ENCODE measurements at regions not wholly inside any gene's neighbourhood (a gene's known extent, or its start where the extent isn't known, plus 50 kb on each side); places are given as distances from the start of the nearest gene placed in this dataset.

GRCh38 chr18:68623342-68623741, 91.6 kb downstream of the TMX3 start:
- Mint-ChIP-seq H3K27me3 (peaks cover 2% of the 10 kb centered on the region), H3K9me3 (no peaks in the 10 kb centered on the region), H3K27ac (no peak overlapping the region), H3K4me1 (no peaks in the 10 kb centered on the region), H3K36me3 (ENCODE audit: low read depth) (no peaks in the 10 kb centered on the region), H3K4me3 (no peak overlapping the region)
- POLR2A ChIA-PET, result no interaction called here
- DNase-seq, result peak; percentile 27
- CTCF ChIA-PET, result no interaction called here

- ChIA-PET CTCF (no interaction called here), POLR2A (no interaction called here)
- Mint-ChIP-seq H3K27ac (no peak overlapping the region), H3K4me3 (no peak overlapping the region), H3K9me3 (no peaks in the 10 kb centered on the region), H3K4me1 (no peaks in the 10 kb centered on the region), H3K36me3 (ENCODE audit: low read depth) (no peaks in the 10 kb centered on the region), H3K27me3 (no peaks in the 10 kb centered on the region)
- no peak for DNase-seq
These were observed 103.6 kb downstream of the TMX3 start for GRCh38 chr18:68611311-68611710.

- CTCF ChIA-PET, result no interaction called here
- Mint-ChIP-seq H3K4me1 (no peaks in the 10 kb centered on the region), H3K36me3 (ENCODE audit: low read depth) (no peaks in the 10 kb centered on the region), H3K4me3 (no peak overlapping the region), H3K9me3 (no peaks in the 10 kb centered on the region), H3K27me3 (peaks cover 3% of the 10 kb centered on the region), H3K27ac (no peak overlapping the region)
- POLR2A ChIA-PET, result no interaction called here
- DNase-seq, result no peak
These were observed 105.9 kb downstream of the TMX3 start for GRCh38 chr18:68608851-68609490.

GRCh38 chr18:68607852-68608251, 107.1 kb downstream of the TMX3 start:
- ChIA-PET CTCF (no interaction called here), POLR2A (no interaction called here)
- Mint-ChIP-seq H3K27ac (no peak overlapping the region), H3K4me3 (no peak overlapping the region), H3K36me3 (ENCODE audit: low read depth) (no peaks in the 10 kb centered on the region), H3K4me1 (no peaks in the 10 kb centered on the region), H3K27me3 (peaks cover 4% of the 10 kb centered on the region), H3K9me3 (no peaks in the 10 kb centered on the region)
- no peak for DNase-seq

GRCh38 chr18:68604256-68604655, 110.7 kb downstream of the TMX3 start:
- POLR2A ChIA-PET, result no interaction called here
- peaks cover 4% of the 10 kb centered on the region for H3K27me3 Mint-ChIP-seq
- no peak overlapping the region for H3K27ac Mint-ChIP-seq
- CTCF ChIA-PET, result no interaction called here
- DNase-seq, result no peak
- no peaks in the 10 kb centered on the region for H3K9me3 Mint-ChIP-seq
- no peaks in the 10 kb centered on the region for H3K4me1 Mint-ChIP-seq
- no peak overlapping the region for H3K4me3 Mint-ChIP-seq
- no peaks in the 10 kb centered on the region for H3K36me3 Mint-ChIP-seq (ENCODE audit: low read depth)

GRCh38 chr18:68596016-68596415, 118.9 kb downstream of the TMX3 start:
- Mint-ChIP-seq H3K36me3 (ENCODE audit: low read depth) (no peaks in the 10 kb centered on the region), H3K4me1 (no peaks in the 10 kb centered on the region), H3K27me3 (no peaks in the 10 kb centered on the region), H3K27ac (no peak overlapping the region), H3K4me3 (no peak overlapping the region), H3K9me3 (no peaks in the 10 kb centered on the region)
- CTCF ChIA-PET, result no interaction called here
- no peak for DNase-seq
- POLR2A ChIA-PET, result no interaction called here

GRCh38 chr18:68588169-68588568, 126.7 kb downstream of the TMX3 start:
- H3K9me3 Mint-ChIP-seq, result no peaks in the 10 kb centered on the region
- DNase-seq, result no peak
- H3K36me3 Mint-ChIP-seq (ENCODE audit: low read depth), result no peaks in the 10 kb centered on the region
- no peaks in the 10 kb centered on the region for H3K27me3 Mint-ChIP-seq
- no peak overlapping the region for H3K4me3 Mint-ChIP-seq
- ChIA-PET CTCF (interaction anchor here (0.9 kb wide), 1 partner anchor 479 kb away, joined by 3 read pairs; no protein-coding TSS in a partner anchor), POLR2A (no interaction called here)
- no peaks in the 10 kb centered on the region for H3K4me1 Mint-ChIP-seq
- no peak overlapping the region for H3K27ac Mint-ChIP-seq

GRCh38 chr18:68583685-68584084, 131.2 kb downstream of the TMX3 start:
- Mint-ChIP-seq H3K4me1 (no peaks in the 10 kb centered on the region), H3K27ac (no peak overlapping the region), H3K9me3 (no peaks in the 10 kb centered on the region), H3K36me3 (ENCODE audit: low read depth) (no peaks in the 10 kb centered on the region), H3K27me3 (no peaks in the 10 kb centered on the region), H3K4me3 (no peak overlapping the region)
- CTCF ChIA-PET, result no interaction called here
- POLR2A ChIA-PET, result no interaction called here
- DNase-seq, result no peak

GRCh38 chr18:68574311-68574710, 140.6 kb downstream of the TMX3 start:
- no peaks in the 10 kb centered on the region for H3K9me3 Mint-ChIP-seq
- no peaks in the 10 kb centered on the region for H3K4me1 Mint-ChIP-seq
- no peaks in the 10 kb centered on the region for H3K27me3 Mint-ChIP-seq
- POLR2A ChIA-PET, result no interaction called here
- H3K27ac Mint-ChIP-seq, result no peak overlapping the region
- no peaks in the 10 kb centered on the region for H3K36me3 Mint-ChIP-seq (ENCODE audit: low read depth)
- H3K4me3 Mint-ChIP-seq, result no peak overlapping the region
- DNase-seq, result no peak
- CTCF ChIA-PET, result interaction anchor here (0.9 kb wide), 1 partner anchor 19 kb away, joined by 3 read pairs; no protein-coding TSS in a partner anchor

GRCh38 chr18:68569936-68570335, 145.0 kb downstream of the TMX3 start:
- Mint-ChIP-seq H3K9me3 (no peaks in the 10 kb centered on the region), H3K4me1 (no peaks in the 10 kb centered on the region), H3K4me3 (no peak overlapping the region), H3K27me3 (no peaks in the 10 kb centered on the region), H3K27ac (no peak overlapping the region), H3K36me3 (ENCODE audit: low read depth) (no peaks in the 10 kb centered on the region)
- DNase-seq, result no peak
- CTCF ChIA-PET, result no interaction called here
- POLR2A ChIA-PET, result no interaction called here

GRCh38 chr18:68568364-68569155, 146.3 kb downstream of the TMX3 start:
- ChIA-PET CTCF (no interaction called here), POLR2A (no interaction called here)
- no peak overlapping the region for H3K27ac Mint-ChIP-seq
- H3K27me3 Mint-ChIP-seq, result no peaks in the 10 kb centered on the region
- H3K36me3 Mint-ChIP-seq (ENCODE audit: low read depth), result no peaks in the 10 kb centered on the region
- no peak for DNase-seq
- H3K4me1 Mint-ChIP-seq, result no peaks in the 10 kb centered on the region
- H3K4me3 Mint-ChIP-seq, result no peak overlapping the region
- H3K9me3 Mint-ChIP-seq, result no peaks in the 10 kb centered on the region

GRCh38 chr18:68566991-68567390, 147.9 kb downstream of the TMX3 start:
- ChIA-PET POLR2A (no interaction called here), CTCF (no interaction called here)
- DNase-seq, result no peak

GRCh38 chr18:68564961-68565360, 149.9 kb downstream of the TMX3 start:
- H3K4me3 Mint-ChIP-seq, result no peak overlapping the region
- no peak overlapping the region for H3K27ac Mint-ChIP-seq
- POLR2A ChIA-PET, result no interaction called here
- no peaks in the 10 kb centered on the region for H3K4me1 Mint-ChIP-seq
- H3K36me3 Mint-ChIP-seq (ENCODE audit: low read depth), result no peaks in the 10 kb centered on the region
- H3K27me3 Mint-ChIP-seq, result no peaks in the 10 kb centered on the region
- no peaks in the 10 kb centered on the region for H3K9me3 Mint-ChIP-seq
- CTCF ChIA-PET, result no interaction called here
- no peak for DNase-seq

More at GRCh38 chr18:68566991-68567390, 147.9 kb downstream of the TMX3 start:
- Mint-ChIP-seq H3K27ac (no peak overlapping the region), H3K36me3 (ENCODE audit: low read depth) (no peaks in the 10 kb centered on the region), H3K27me3 (no peaks in the 10 kb centered on the region), H3K9me3 (no peaks in the 10 kb centered on the region), H3K4me3 (no peak overlapping the region), H3K4me1 (no peaks in the 10 kb centered on the region)

- Mint-ChIP-seq H3K27me3 (no peaks in the 10 kb centered on the region), H3K27ac (no peak overlapping the region), H3K4me3 (no peak overlapping the region), H3K9me3 (no peaks in the 10 kb centered on the region), H3K4me1 (no peaks in the 10 kb centered on the region), H3K36me3 (ENCODE audit: low read depth) (no peaks in the 10 kb centered on the region)
- CTCF ChIA-PET, result no interaction called here
- POLR2A ChIA-PET, result no interaction called here
- DNase-seq, result no peak
These were observed 150.6 kb downstream of the TMX3 start for GRCh38 chr18:68564351-68564750.
